Neutrophil (primary cell): ENCODE measurements at regions not wholly inside any gene's neighbourhood (a gene's known extent, or its start where the extent isn't known, plus 50 kb on each side); places are given as distances from the start of the nearest gene placed in this dataset.

Source experiments
- H3K27ac ChIP-seq: fragments of 200-600 bp; sonication (generic); 2 replicates; pipeline ENCODE4 v1.5.1; 2016; ENCODE audit warnings: mild to moderate bottlenecking, moderate library complexity
- H3K27me3 ChIP-seq: fragments of 200-600 bp; sonication (generic); 2 replicates; pipeline ENCODE4 v1.6.0; 2016; ENCODE audit warnings: mild to moderate bottlenecking
- H3K36me3 ChIP-seq: fragments of 200-600 bp; sonication (generic); 2 replicates; pipeline ENCODE4 v1.5.1; 2017
- H3K4me1 ChIP-seq, 2 experiments: fragments of 200-600 bp in 1 of 2; sonication (generic) in 1 of 2; 1 replicate in 1 of 2; 2 replicates in 1 of 2; pipeline versions ENCODE4 v1.5.1 to v1.6.1; 2013 to 2016; ENCODE audit warnings: low read depth in 1 of 2, low read length in 1 of 2, mild to moderate bottlenecking in 1 of 2, moderate library complexity in 1 of 2; ENCODE audit not compliant: control insufficient read depth in 1 of 2, insufficient read depth in 1 of 2
- H3K4me3 ChIP-seq, 2 experiments: fragments of 200-600 bp in 1 of 2; sonication (generic) in 1 of 2; 1 replicate in 1 of 2; 2 replicates in 1 of 2; pipeline ENCODE4 v1.5.1; 2013 to 2016; ENCODE audit warnings: low read depth in 1 of 2, low read length in 1 of 2, mild to moderate bottlenecking in 1 of 2, moderate library complexity in 1 of 2
- H3K9me3 ChIP-seq: fragments of 200-600 bp; sonication (generic); 2 replicates; pipeline ENCODE4 v1.5.1; 2016
- CTCF ChIP-seq: fragments of 200-600 bp; sonication (generic); IDR thresholded peaks from 2 replicates; pipeline ENCODE4 v1.5.1; 2016; ENCODE audit warnings: antibody characterized with exemption

- H3K36me3 ChIP-seq = no peaks in the 10 kb centered on the region
- H3K9me3 ChIP-seq = no peaks in the 10 kb centered on the region
- no peak overlapping the region for H3K4me3 ChIP-seq
- H3K27me3 ChIP-seq = peaks cover 9% of the 10 kb centered on the region
- no peak for TF ChIP-seq CTCF
- H3K4me1 ChIP-seq = no peaks in the 10 kb centered on the region
- H3K27ac ChIP-seq = no peak overlapping the region
Measured at GRCh38 chr12:111081600-111081999, 161.2 kb upstream of the MYL2 start.

GRCh38 chr12:111078731-111079130 lies 158.4 kb upstream of the MYL2 start:
- H3K27me3 ChIP-seq = peaks cover 4% of the 10 kb centered on the region
- H3K27ac ChIP-seq = no peak overlapping the region
- no peaks in the 10 kb centered on the region for H3K36me3 ChIP-seq
- H3K4me1 ChIP-seq = no peaks in the 10 kb centered on the region
- no peaks in the 10 kb centered on the region for H3K9me3 ChIP-seq
- H3K4me3 ChIP-seq = no peak overlapping the region
- no peak for TF ChIP-seq CTCF

GRCh38 chr12:111076611-111077451 lies 156.5 kb upstream of the MYL2 start:
- no peak for TF ChIP-seq CTCF

GRCh38 chr12:111076199-111076598 lies 155.8 kb upstream of the MYL2 start:
- no peaks in the 10 kb centered on the region for H3K27me3 ChIP-seq
- no peak overlapping the region for H3K4me3 ChIP-seq
- no peak overlapping the region for H3K27ac ChIP-seq
- H3K4me1 ChIP-seq = no peaks in the 10 kb centered on the region
- H3K9me3 ChIP-seq = no peaks in the 10 kb centered on the region
- no peak for TF ChIP-seq CTCF
- H3K36me3 ChIP-seq = no peaks in the 10 kb centered on the region

More at GRCh38 chr12:111076611-111077451, 156.5 kb upstream of the MYL2 start:
- no peaks in the 10 kb centered on the region for H3K9me3 ChIP-seq
- H3K4me1 ChIP-seq = no peaks in the 10 kb centered on the region
- peaks cover 2% of the 10 kb centered on the region for H3K27me3 ChIP-seq
- H3K36me3 ChIP-seq = no peaks in the 10 kb centered on the region
- no peak overlapping the region for H3K4me3 ChIP-seq
- H3K27ac ChIP-seq = no peak overlapping the region

- Histone ChIP-seq H3K27ac (no peak overlapping the region), H3K4me3 (no peak overlapping the region), H3K4me1 (no peaks in the 10 kb centered on the region), H3K9me3 (no peaks in the 10 kb centered on the region), H3K27me3 (no peaks in the 10 kb centered on the region), H3K36me3 (no peaks in the 10 kb centered on the region)
- TF ChIP-seq CTCF = no peak
Measured at GRCh38 chr12:111074965-111075364, 154.6 kb upstream of the MYL2 start.
